ENCODE measurements at regions not wholly inside any gene's neighbourhood (a gene's known extent, or its start where the extent isn't known, plus 50 kb on each side); places are given as distances from the start of the nearest gene placed in this dataset.

DNA sequence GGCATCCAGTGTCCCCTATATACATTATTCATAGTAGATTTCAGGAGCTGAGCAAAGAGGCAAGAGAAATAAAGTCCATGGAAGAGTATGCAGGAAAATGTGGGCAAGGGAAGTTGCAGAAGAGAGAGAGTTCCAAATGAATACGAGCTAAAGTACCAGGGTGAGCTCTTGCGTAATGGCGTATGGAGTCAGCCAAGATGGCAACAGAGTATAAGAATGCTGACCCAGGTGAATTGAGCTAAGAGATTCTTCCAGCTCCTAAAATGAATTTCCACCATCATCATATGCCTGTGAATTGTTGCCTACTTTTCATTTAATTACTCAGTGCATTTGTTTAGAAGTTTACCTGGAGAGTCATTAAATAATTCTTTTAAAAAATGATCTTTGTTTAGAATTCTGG lies 153.2 kb upstream of the CNTNAP4 start:
- H2AFZ ChIP-seq (replicated peaks; ENCODE audit: low read length, poor library complexity) = no peak overlapping the region
- intact Hi-C loops (cut with micrococcal nuclease) (no loop called here), dilution Hi-C loops (cut with HindIII; ENCODE audit: low sequenced_read_pairs, unreplicated experiment) (no loop called here), in situ Hi-C loops (cut with MboI; ENCODE audit: low sequenced_read_pairs) (no loop called here)
- H3K14ac ChIP-seq (replicated peaks; ENCODE audit: low read depth, low read length) = no peak overlapping the region
- no peak overlapping the region for H3K56ac ChIP-seq (ENCODE audit: extremely low read depth, insufficient read depth, low read length)
- H3K9me3 ChIP-seq (ENCODE audit: control insufficient read depth, insufficient read depth, low read length) = peaks cover 3% of the 10 kb centered on the region; the same call in 1 of the 2 replicates
- no peak overlapping the region for H3K9ac ChIP-seq (ENCODE audit: low read depth, low read length)
- POLR2A ChIA-PET (ENCODE audit: unreplicated experiment) = no interaction called here
- H3K27me3 ChIP-seq (ENCODE audit: control insufficient read depth, insufficient read depth, low read length) = no peaks in the 10 kb centered on the region
- H3K27ac ChIP-seq (ENCODE audit: insufficient read depth, low read length) = no peak overlapping the region
- H3K9me1 ChIP-seq (ENCODE audit: insufficient read depth, low read length) = no peaks in the 10 kb centered on the region
- no peak overlapping the region for H4K91ac ChIP-seq (ENCODE audit: insufficient read depth, low read depth, low read length)
- H3K36me3 ChIP-seq (ENCODE audit: control insufficient read depth, insufficient read depth, low read length) = no peaks in the 10 kb centered on the region
- no peak overlapping the region for H3K23ac ChIP-seq (ENCODE audit: low read depth, low read length)
- H2BK120ac ChIP-seq (ENCODE audit: low read depth, low read length) = no peak overlapping the region
- H4K8ac ChIP-seq (ENCODE audit: low read depth in 2 of 2, low read length in 2 of 2) = no peak overlapping the region
- H3K4me1 ChIP-seq (ENCODE audit: control insufficient read depth, insufficient read depth, low read length) = no peaks in the 10 kb centered on the region
- no peak overlapping the region for H2BK20ac ChIP-seq (ENCODE audit: low read depth, low read length)
- H2AK5ac ChIP-seq (ENCODE audit: low read depth, low read length) = no peak overlapping the region
- no peak overlapping the region for H3K4ac ChIP-seq (ENCODE audit: low read depth, low read length)
- H3K4me2 ChIP-seq (ENCODE audit: low read depth, low read length) = no peak overlapping the region
- no peak overlapping the region for H3K4me3 ChIP-seq (ENCODE audit: insufficient read depth, low read depth, low read length)
- H3K18ac ChIP-seq (ENCODE audit: low read depth, low read length) = no peak overlapping the region
- H4K20me1 ChIP-seq (ENCODE audit: insufficient read depth, low read length) = no peaks in the 10 kb centered on the region
- ATAC-seq (ENCODE audit: low read depth) (no peak), DNase-seq (no peak)
- BruUV-seq (replicated peaks) = no TSS peak
- peak; percentile 63 for TF ChIP-seq CEBPB (IDR thresholded peaks at IDR 0.05; ENCODE audit: low read depth, low read length)
- TF ChIP-seq MAZ (IDR thresholded peaks at IDR 0.05; ENCODE audit: borderline replicate concordance, low read depth, low read length) = no peak
- no peak for TF ChIP-seq MXI1 (IDR thresholded peaks at IDR 0.05; ENCODE audit: borderline replicate concordance, low read depth, low read length)
- no peak for TF ChIP-seq CHD1 (IDR thresholded peaks at IDR 0.05; ENCODE audit: low read depth, low read length)
- no peaks in the 10 kb centered on the region for H3K79me1 ChIP-seq (ENCODE audit: low read depth in 1 of 2, low read length in 2 of 2)
- no peak overlapping the region for H2BK5ac ChIP-seq (ENCODE audit: low read depth, low read length, poor library complexity, severe bottlenecking)
- no CpG with 5 or more reads among the region's 3 CpGs for WGBS, 2 experiments (ENCODE audit: extremely low coverage in 2 of 2, insufficient read length in 1 of 2)
- CTCF ChIA-PET = no interaction called here
- no peak overlapping the region for H2AK9ac ChIP-seq (replicated peaks; ENCODE audit: low read depth, low read length, poor library complexity)
- no peak overlapping the region for H2BK15ac ChIP-seq (ENCODE audit: low read depth, low read length)
- no peak overlapping the region for H4K5ac ChIP-seq (ENCODE audit: low read depth, low read length)

Data from IMR-90 (cell line).